Liver (tissue), 8 donors: ENCODE measurements at regions not wholly inside any gene's neighbourhood (a gene's known extent, or its start where the extent isn't known, plus 50 kb on each side); places are given as distances from the start of the nearest gene placed in this dataset.

Source experiments
- DNase-seq: peaks from one replicate; pipeline ENCODE4 v3.0.0-alpha.2; 2017; ENCODE audit warnings: low spot score
- H3K27ac ChIP-seq, 2 donors: one replicate each; pipeline ENCODE4 v1.7.0; 2013; ENCODE audit warnings: inconsistent platforms in 2 of 2, low read length in 2 of 2, control low read depth in 1 of 2, low read depth in 1 of 2, mild to moderate bottlenecking in 1 of 2
- H3K27me3 ChIP-seq, 4 donors: one replicate each; pipeline versions ENCODE4 v1.6.1 to v1.7.0; 2013; ENCODE audit warnings: low read length in 3 of 4, inconsistent platforms in 1 of 4, mild to moderate bottlenecking in 1 of 4, moderate library complexity in 1 of 4; ENCODE audit not compliant: control insufficient read depth in 4 of 4, insufficient read depth in 4 of 4
- H3K36me3 ChIP-seq, 4 donors: one replicate each; pipeline versions ENCODE4 v1.6.1 to v1.7.0; 2013; ENCODE audit warnings: low read length in 3 of 4, mild to moderate bottlenecking in 3 of 4, low read depth in 1 of 4, moderate library complexity in 1 of 4; ENCODE audit not compliant: control insufficient read depth in 4 of 4, insufficient read depth in 3 of 4
- H3K4me1 ChIP-seq, 4 donors: one replicate each; pipeline versions ENCODE4 v1.6.1 to v1.7.0; 2013; ENCODE audit warnings: low read length in 3 of 4, mild to moderate bottlenecking in 3 of 4, moderate library complexity in 1 of 4; ENCODE audit not compliant: control insufficient read depth in 4 of 4, insufficient read depth in 4 of 4
- H3K4me3 ChIP-seq, 3 donors: one replicate each; pipeline versions ENCODE4 v1.6.1 to v1.7.0; 2013; ENCODE audit warnings: low read length in 3 of 3, control low read depth in 1 of 3, low read depth in 1 of 3, mild to moderate bottlenecking in 1 of 3
- H3K9ac ChIP-seq, 2 donors: one replicate each; pipeline ENCODE4 v1.7.0; 2013; ENCODE audit warnings: low read length in 2 of 2, mild to moderate bottlenecking in 2 of 2, moderate library complexity in 2 of 2, control low read depth in 1 of 2, low read depth in 1 of 2
- H3K9me3 ChIP-seq, 4 donors: one replicate each; pipeline versions ENCODE4 v1.6.1 to v1.7.0; 2013; ENCODE audit warnings: low read length in 3 of 4; ENCODE audit not compliant: control insufficient read depth in 4 of 4
- ATF3 ChIP-seq: IDR thresholded peaks from 2 replicates; pipeline ENCODE4 v1.6.1; 2016; ENCODE audit warnings: antibody characterized with exemption
- CTCF ChIP-seq: fragments of 150-350 bp; IDR thresholded peaks from 2 replicates; pipeline ENCODE4 v1.5.1; 2017; ENCODE audit warnings: improper control_type of control experiment, low read depth, low read length; ENCODE audit not compliant: missing input control
- EGR1 ChIP-seq, 2 donors: IDR thresholded peaks; 2 replicates each; pipeline ENCODE4 v1.6.1; 2016 to 2018; ENCODE audit warnings: antibody characterized with exemption in 2 of 2, low read depth in 2 of 2
- FOXA1 ChIP-seq: IDR thresholded peaks from 2 replicates; pipeline ENCODE4 v1.6.1; 2016; ENCODE audit warnings: antibody characterized with exemption
- FOXA2 ChIP-seq: IDR thresholded peaks from 2 replicates; pipeline ENCODE4 v1.6.1; 2016; ENCODE audit warnings: antibody characterized with exemption
- HNF4A ChIP-seq, 2 donors: conservative IDR thresholded peaks; 2 replicates each; pipeline ENCODE4 v1.6.1; 2016; ENCODE audit warnings: antibody characterized with exemption in 2 of 2, mild to moderate bottlenecking in 2 of 2
- HNF4G ChIP-seq: IDR thresholded peaks from 2 replicates; pipeline ENCODE4 v1.6.1; 2016; ENCODE audit warnings: antibody characterized with exemption
- JUND ChIP-seq, 2 donors: IDR thresholded peaks; 2 replicates each; pipeline ENCODE4 v1.6.1; 2016; ENCODE audit warnings: antibody characterized with exemption in 2 of 2
- NR2F2 ChIP-seq: IDR thresholded peaks from 2 replicates; pipeline ENCODE4 v1.6.1; 2016; ENCODE audit warnings: antibody characterized with exemption
- RAD21 ChIP-seq, 2 donors: IDR thresholded peaks; 2 replicates each; pipeline ENCODE4 v1.6.1; 2016; ENCODE audit warnings: antibody characterized with exemption in 2 of 2, mild to moderate bottlenecking in 2 of 2
- REST ChIP-seq: IDR thresholded peaks from 2 replicates; pipeline ENCODE4 v1.6.1; 2016; ENCODE audit warnings: antibody characterized with exemption, mild to moderate bottlenecking
- RXRA ChIP-seq, 2 donors: IDR thresholded peaks; 2 replicates each; pipeline ENCODE4 v1.6.1; 2017 to 2018; ENCODE audit warnings: antibody characterized with exemption in 2 of 2, mild to moderate bottlenecking in 1 of 2
- SP1 ChIP-seq: IDR thresholded peaks from 2 replicates; pipeline ENCODE4 v1.6.1; 2018; ENCODE audit warnings: antibody characterized with exemption, mild to moderate bottlenecking
- TAF1 ChIP-seq: conservative IDR thresholded peaks from 2 replicates; pipeline ENCODE4 v1.6.1; 2016; ENCODE audit warnings: antibody characterized with exemption, mild to moderate bottlenecking
- YY1 ChIP-seq: IDR thresholded peaks from 2 replicates; pipeline ENCODE4 v1.6.1; 2016; ENCODE audit warnings: antibody characterized with exemption, mild to moderate bottlenecking
- ZBTB33 ChIP-seq: IDR thresholded peaks from 2 replicates; pipeline ENCODE4 v1.6.1; 2016; ENCODE audit warnings: antibody characterized with exemption
- WGBS: extraction: QIAGEN DNeasy Blood & Tissue Kit; methylation state at CpG from one replicate; pipeline ENCODE4 v1.1.7; 2013; 5-methylcytosine and 5-hydroxymethylcytosine counted together
- donor health status: healthy.
- donor health status: healthy.
- donor health status: healthy.
- donor health status: healthy.
- donor health status: healthy.

- 80% methylated on average over 1 of the region's 1 CpG for whole genome bisulfite sequencing
- Histone ChIP-seq H3K4me1 (no peaks in the 10 kb centered on the region), H3K27me3 (no peaks in the 10 kb centered on the region), H3K9ac (no peak overlapping the region), H3K36me3 (peaks cover 0 to 2% (median 0%) of the 10 kb centered on the region in 4 donors), H3K27ac (no peak overlapping the region), H3K4me3 (no peak overlapping the region), H3K9me3 (no peaks in the 10 kb centered on the region)
- TF ChIP-seq SP1 (no peak), FOXA1 (no peak), RXRA (IDR thresholded peaks at IDR 0.05) (no peak), FOXA2 (no peak), HNF4A (conservative IDR thresholded peaks at IDR 0.05) (no peak), NR2F2 (no peak), ZBTB33 (no peak), JUND (IDR thresholded peaks at IDR 0.05) (no peak), TAF1 (no peak), HNF4G (no peak), ATF3 (no peak), REST (no peak), CTCF (no peak)
- no peak for DNase-seq
Measured at GRCh38 chr5:15234911-15235310, 265.1 kb upstream of the FBXL7 start.

- no peaks in the 10 kb centered on the region for H3K9me3 ChIP-seq
- H3K4me3 ChIP-seq: no peak overlapping the region
- peaks cover 0 to 2% (median 0%) of the 10 kb centered on the region in 4 donors for H3K36me3 ChIP-seq
- TF ChIP-seq RXRA (IDR thresholded peaks at IDR 0.05) (no peak), YY1 (no peak), RAD21 (IDR thresholded peaks at IDR 0.05) (no peak), HNF4G (no peak), REST (no peak), FOXA2 (no peak), EGR1 (IDR thresholded peaks at IDR 0.05; ENCODE audit: low read depth in 2 of 2) (no peak), CTCF (no peak), TAF1 (no peak)
- no peak overlapping the region for H3K9ac ChIP-seq
- DNase-seq: no peak
- no peak overlapping the region for H3K27ac ChIP-seq
- no peaks in the 10 kb centered on the region for H3K4me1 ChIP-seq
- WGBS: 68% methylated on average over 2 of the region's 2 CpGs
- no peaks in the 10 kb centered on the region for H3K27me3 ChIP-seq
Measured at GRCh38 chr5:15234366-15234765, 265.6 kb upstream of the FBXL7 start.
